ENCODE measurements at regions not wholly inside any gene's neighbourhood (a gene's known extent, or its start where the extent isn't known, plus 50 kb on each side); places are given as distances from the start of the nearest gene placed in this dataset.

- TF ChIP-seq, protein P1, sequence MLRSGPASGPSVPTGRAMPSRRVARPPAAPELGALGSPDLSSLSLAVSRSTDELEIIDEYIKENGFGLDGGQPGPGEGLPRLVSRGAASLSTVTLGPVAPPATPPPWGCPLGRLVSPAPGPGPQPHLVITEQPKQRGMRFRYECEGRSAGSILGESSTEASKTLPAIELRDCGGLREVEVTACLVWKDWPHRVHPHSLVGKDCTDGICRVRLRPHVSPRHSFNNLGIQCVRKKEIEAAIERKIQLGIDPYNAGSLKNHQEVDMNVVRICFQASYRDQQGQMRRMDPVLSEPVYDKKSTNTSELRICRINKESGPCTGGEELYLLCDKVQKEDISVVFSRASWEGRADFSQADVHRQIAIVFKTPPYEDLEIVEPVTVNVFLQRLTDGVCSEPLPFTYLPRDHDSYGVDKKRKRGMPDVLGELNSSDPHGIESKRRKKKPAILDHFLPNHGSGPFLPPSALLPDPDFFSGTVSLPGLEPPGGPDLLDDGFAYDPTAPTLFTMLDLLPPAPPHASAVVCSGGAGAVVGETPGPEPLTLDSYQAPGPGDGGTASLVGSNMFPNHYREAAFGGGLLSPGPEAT (IDR thresholded peaks at IDR 0.05; ENCODE audit: low read depth) = no peak
- TF ChIP-seq, protein P2, sequence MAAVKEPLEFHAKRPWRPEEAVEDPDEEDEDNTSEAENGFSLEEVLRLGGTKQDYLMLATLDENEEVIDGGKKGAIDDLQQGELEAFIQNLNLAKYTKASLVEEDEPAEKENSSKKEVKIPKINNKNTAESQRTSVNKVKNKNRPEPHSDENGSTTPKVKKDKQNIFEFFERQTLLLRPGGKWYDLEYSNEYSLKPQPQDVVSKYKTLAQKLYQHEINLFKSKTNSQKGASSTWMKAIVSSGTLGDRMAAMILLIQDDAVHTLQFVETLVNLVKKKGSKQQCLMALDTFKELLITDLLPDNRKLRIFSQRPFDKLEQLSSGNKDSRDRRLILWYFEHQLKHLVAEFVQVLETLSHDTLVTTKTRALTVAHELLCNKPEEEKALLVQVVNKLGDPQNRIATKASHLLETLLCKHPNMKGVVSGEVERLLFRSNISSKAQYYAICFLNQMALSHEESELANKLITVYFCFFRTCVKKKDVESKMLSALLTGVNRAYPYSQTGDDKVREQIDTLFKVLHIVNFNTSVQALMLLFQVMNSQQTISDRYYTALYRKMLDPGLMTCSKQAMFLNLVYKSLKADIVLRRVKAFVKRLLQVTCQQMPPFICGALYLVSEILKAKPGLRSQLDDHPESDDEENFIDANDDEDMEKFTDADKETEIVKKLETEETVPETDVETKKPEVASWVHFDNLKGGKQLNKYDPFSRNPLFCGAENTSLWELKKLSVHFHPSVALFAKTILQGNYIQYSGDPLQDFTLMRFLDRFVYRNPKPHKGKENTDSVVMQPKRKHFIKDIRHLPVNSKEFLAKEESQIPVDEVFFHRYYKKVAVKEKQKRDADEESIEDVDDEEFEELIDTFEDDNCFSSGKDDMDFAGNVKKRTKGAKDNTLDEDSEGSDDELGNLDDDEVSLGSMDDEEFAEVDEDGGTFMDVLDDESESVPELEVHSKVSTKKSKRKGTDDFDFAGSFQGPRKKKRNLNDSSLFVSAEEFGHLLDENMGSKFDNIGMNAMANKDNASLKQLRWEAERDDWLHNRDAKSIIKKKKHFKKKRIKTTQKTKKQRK (IDR thresholded peaks at IDR 0.05; ENCODE audit: low read depth, low read length) = no peak
- TF ChIP-seq FOXK2 (IDR thresholded peaks at IDR 0.05) (no peak), ZBTB40 (IDR thresholded peaks at IDR 0.05; ENCODE audit: borderline replicate concordance) (no peak), NBN (IDR thresholded peaks at IDR 0.05) (no peak), ZBTB33 (IDR thresholded peaks at IDR 0.05) (no peak), FOXM1 (IDR thresholded peaks at IDR 0.05; ENCODE audit: low read depth, low read length) (no peak), NFXL1 (IDR thresholded peaks at IDR 0.05; ENCODE audit: borderline replicate concordance) (no peak), ZBED1 (IDR thresholded peaks at IDR 0.05; ENCODE audit: borderline replicate concordance) (no peak), MTA3 (IDR thresholded peaks at IDR 0.05; ENCODE audit: borderline replicate concordance, low read length) (no peak)
Observed at GRCh38 chr2:51111532-51111931, 79.6 kb upstream of the NRXN1 start (continued).
